Activated effector memory CD4-positive, alpha-beta T cell treated with Interleukin-2 at 50 U/mL for 16 hours (primary cell): ENCODE measurements at regions not wholly inside any gene's neighbourhood (a gene's known extent, or its start where the extent isn't known, plus 50 kb on each side); places are given as distances from the start of the nearest gene placed in this dataset.
"Not testable (repeated sequence)": the region's sequence is repeated elsewhere in the genome, so short reads cannot be mapped to it uniquely, and the experiment has no call there.

Experiments used
- DNase-seq: peaks from one replicate; pipeline ENCODE4 v3.0.0-alpha.2; 2020

DNA sequence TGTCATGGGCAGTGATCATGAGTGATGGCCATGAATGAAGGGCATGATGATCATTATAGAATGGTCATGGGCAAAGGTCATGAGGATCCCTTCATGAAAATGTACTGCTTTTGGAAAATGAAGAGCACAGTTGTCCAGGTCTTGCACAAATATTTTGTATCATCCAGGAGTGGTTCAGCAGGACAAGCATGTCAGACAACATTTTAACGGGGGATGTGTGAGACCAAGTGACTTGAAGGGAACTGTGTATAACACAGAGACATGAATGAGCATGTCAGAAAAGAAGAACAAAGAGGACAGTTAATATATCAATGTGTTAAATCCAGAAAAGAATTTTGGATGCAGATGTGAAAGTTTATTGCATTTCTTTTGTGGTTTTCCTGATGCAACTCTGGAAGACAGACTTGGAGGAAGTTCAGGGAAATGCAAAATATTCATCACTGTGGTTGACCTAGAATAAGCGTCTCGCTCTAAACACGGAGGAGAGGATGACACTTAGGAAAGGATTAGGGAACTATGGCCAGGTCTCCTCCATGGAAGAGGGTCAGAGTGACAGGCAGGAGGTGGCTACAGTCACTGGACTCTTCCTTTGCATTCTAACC lies 116.1 kb upstream of the IRX4 start:
- DNase-seq: no peak

DNA sequence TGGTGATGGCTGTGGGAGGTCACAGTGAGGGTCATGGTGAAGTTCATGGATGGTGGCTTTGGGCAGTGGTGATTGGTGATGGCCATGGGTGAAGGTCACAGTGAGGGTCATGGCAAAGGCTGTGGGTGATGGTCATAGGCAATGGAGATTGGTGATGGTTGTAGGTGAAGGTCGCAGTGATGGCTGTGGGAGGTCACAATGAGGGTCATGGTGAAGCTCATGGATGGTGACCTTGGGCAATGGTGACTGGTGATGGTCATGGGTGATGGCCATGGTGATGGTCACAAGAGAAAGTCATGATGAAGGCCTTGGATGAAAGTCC lies 115.6 kb upstream of the IRX4 start:
- no peak for DNase-seq

DNA sequence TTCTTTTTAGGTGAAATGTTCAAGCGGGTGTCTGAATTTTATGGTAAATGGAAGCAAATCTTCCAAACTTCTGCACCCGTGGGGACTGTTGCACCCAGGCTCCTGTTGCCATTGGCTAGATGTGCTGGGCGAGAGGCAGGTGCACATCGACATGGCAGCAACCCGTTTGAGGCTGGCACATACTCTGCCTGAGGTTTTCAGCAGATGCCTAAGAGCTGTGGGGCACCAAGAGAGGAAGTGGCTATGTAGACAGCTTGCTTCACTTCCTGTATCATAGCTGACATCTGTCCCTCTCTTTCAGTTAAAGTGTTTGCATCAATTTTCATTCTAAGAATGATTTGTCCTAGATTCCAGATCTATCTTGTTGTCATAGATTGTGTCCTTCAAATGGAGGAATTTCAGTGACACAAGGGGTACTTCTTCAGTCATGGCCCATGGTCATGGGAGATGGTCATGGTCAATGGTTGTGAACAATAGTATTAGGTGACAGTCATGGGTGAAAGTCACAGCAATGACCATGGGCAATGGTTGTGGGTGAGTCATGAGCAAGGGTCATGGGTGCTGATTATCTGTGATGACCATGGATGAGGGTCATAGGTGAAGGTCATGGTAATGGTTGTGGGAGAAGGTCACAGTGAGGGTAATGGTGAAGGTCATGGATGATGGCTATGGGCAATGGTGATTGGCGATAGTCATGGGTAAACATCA lies 115.1 kb upstream of the IRX4 start:
- no peak for DNase-seq

DNA sequence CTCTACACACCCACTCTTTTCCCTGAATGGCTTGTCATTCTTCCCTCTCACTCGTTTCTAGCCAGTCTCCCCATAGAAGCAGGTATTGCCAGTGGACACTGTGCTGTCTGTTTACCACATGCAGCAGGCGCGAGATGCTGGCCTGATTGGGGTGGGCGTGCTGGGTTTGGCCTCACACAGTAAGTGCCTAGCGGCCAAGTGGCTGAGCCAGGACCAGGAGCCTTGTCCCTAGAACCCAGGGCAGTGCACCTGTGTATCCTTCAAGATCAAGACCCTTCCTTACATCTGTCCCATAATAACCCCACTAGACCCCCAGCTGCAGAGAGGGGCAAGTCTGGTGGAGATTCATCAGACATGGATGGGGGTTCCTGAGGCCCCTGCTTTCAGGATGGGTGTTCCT lies 112.8 kb upstream of the IRX4 start:
- DNase-seq: no peak

DNA sequence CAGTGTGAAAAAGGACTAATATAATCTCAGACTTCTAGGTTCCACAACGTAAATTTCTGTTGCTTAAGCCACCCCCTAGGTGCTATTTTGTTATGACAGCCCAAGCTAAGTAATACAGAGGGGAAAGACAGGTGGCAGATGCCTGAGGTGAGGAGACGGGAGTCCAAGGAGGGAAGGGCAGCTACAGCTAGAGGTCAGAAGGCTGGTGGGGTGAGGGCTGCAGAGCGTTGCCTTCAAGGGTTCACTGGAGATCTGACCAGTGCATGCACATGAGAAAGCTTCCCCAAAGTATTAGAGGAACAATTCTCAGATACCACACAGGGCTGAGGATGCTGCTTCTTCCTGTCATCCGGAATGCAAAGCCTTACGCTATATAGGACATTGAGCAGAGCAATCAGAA lies 104.7 kb upstream of the IRX4 start:
- no peak for DNase-seq

DNA sequence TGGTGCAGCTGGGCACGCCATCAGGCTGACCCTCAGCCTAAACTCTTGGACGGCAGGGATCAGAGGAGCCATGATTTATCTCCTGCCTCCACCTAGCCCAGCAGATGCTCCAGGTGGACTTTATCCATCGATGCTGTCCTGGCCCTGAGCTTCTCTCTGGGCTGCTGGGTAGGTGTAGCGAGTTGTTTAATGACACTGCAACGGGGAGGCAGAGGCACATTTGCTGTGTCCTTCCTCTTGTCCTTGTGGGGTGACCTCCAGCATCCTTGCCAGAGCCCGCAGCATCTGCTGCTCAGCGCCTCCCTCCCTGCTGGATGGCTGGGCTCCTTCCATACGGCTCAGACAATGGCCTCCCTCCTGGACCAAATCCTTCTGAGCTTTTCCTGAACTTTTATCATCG lies 103.1 kb upstream of the IRX4 start:
- no peak for DNase-seq

GRCh38 chr5:1983919-1984695 lies 101.4 kb upstream of the IRX4 start:
- DNase-seq: no peak

- DNase-seq: no peak
These were observed 100.7 kb upstream of the IRX4 start for GRCh38 chr5:1983401-1983800.

DNA sequence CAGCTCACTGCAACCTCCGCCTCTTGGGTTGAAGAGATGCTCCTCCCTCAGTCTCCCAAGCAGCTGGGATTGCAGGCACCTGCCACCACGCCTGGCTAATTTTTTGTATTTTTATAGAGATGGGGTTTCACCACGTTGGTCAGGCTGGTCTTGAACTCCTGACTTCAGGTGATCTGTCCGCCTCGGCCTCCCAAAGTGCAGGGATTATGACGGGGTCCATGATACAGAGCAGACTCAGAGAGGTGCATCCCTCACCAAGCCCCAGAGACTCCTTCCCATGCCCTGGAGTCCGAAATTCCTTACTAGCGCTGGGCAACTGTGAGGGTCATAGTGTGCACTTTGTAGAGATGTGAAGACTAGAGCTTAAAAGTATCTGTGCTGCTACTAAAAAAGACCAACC lies 99.8 kb upstream of the IRX4 start:
- not testable (repeated sequence) for DNase-seq

DNA sequence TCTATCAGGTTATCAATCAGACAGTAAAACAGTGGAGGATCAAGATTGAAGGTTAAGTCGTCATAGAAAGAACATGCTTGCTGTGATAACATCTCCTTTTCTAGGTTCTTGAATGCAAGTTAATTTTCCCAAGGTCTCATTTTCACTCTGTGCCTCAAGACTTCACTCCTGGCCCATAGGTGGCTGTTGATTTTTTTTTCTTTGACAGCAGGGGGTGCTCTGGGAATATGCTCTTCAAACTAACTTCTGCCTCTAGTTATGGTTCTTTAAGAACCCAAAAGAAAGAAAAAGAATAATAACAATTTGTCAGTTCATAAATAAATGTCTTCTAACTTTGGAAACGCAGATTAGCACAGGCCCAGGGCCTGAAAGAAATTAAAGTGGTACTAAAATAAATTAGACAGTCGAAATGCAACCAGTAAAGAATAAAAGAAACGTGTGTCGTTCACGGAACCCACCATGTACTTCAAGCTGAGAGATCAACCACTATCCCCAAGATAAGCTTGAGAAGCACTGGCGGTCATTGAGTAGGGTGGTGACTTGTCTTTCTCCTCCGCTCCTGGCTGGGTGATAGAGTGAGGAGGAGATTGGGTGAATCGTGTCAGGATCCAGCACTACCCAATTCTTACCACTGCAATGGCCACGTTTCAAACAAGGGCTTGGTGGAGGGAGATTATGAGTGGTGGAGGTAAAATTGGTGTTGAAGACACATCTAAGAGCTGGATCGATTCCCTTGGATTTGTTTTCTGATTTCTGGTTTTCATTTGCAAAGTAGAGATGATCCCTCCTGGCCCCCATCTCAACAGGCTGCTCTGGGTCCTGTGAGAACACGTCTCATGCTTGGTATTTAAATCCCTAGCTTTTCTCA lies 93.4 kb upstream of the IRX4 start:
- DNase-seq: no peak

DNA sequence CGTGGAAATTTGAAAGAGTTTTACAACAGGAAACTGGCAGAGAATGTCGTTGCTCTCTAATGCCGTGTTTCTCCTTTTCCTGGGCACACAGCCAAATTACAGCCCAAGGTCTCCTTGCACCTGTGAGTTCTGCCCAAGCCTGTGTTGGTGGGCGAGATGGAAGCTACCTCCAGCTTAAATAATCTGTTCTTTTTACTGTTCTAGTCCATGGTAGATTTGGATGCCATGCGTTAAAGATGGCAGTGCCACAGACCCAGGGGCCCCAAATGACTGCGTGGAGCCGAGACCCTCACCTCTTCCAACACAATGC lies 92.6 kb upstream of the IRX4 start:
- DNase-seq: no peak

- DNase-seq: no peak
These were observed 92.0 kb upstream of the IRX4 start for GRCh38 chr5:1974501-1975405.

DNA sequence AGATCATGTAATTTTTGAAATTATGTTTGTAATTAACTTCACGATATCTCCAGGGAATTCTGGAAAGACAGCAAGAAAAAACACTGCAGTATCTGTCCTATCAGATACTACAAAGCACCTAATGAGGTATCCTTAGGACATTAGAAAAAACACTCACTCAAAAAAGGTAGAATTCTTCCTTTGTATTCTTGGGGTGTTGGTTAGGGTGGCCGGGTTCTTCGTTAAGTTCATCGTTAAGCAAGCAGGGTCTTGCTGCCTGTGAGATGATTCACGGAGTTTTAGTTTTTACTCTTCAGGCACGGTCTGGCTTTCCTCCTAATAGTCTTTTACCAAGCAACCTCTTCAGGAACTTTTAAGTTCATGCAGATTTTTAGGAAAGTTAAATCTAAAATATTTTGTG lies 91.4 kb upstream of the IRX4 start:
- DNase-seq: no peak

DNA sequence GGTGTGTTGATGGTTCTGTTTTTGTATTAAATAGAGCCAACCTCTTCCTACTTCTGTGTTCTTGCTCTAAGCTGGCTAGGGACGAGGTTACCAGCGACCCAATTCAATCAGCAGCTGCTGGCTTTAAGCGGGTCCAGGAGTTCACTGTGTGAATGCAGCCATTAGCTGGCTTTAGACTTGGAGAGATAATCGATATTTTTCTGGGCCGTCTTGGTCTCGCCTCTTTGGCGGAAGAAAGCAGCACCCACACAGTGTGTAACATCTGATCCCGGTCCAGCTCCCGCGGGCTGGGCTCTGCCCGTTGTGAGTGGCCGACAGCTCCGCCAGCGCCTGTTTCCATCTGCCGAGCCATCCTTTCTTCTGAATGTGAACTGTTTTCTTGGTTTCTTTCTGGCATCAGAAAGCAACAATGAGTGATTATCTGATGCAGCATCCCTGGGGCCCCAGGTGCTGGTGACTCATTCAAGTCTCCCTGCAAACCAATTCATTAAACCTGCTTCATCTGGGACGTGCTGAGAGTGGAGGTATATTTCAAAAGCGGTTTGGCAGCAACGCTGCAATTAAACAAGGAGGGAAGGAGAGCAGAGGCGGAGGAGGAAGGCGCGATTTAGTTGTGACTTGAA lies 90.8 kb upstream of the IRX4 start:
- no peak for DNase-seq

DNA sequence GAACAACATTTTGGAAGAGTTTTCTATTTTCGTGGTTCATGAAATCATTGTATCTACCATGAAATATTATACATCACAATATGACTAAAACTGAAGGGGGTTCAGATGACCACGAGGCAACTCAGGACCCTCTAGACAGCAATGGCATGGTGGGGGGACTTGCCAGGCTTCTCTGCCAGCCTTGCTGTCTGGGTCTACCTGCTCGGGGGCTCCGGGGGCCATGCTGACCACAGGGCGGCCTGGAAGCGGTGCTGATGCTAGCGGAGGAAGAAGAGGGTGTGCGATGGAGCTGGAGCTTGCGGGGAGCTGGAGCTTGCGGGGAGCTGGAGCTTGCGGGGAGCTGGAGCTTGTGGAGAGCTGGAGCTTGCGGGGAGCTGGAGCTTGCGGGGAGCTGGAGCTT lies 89.2 kb upstream of the IRX4 start:
- no peak for DNase-seq

- no peak for DNase-seq
These were observed 85.0 kb upstream of the IRX4 start for GRCh38 chr5:1967736-1968135.

GRCh38 chr5:1966461-1966860 lies 83.7 kb upstream of the IRX4 start:
- DNase-seq: no peak

GRCh38 chr5:1965925-1966324 lies 83.2 kb upstream of the IRX4 start:
- DNase-seq: no peak

GRCh38 chr5:1963941-1964451 lies 81.3 kb upstream of the IRX4 start:
- DNase-seq: no peak

- DNase-seq: no peak
These were observed 80.6 kb upstream of the IRX4 start for GRCh38 chr5:1963358-1963757.

DNA sequence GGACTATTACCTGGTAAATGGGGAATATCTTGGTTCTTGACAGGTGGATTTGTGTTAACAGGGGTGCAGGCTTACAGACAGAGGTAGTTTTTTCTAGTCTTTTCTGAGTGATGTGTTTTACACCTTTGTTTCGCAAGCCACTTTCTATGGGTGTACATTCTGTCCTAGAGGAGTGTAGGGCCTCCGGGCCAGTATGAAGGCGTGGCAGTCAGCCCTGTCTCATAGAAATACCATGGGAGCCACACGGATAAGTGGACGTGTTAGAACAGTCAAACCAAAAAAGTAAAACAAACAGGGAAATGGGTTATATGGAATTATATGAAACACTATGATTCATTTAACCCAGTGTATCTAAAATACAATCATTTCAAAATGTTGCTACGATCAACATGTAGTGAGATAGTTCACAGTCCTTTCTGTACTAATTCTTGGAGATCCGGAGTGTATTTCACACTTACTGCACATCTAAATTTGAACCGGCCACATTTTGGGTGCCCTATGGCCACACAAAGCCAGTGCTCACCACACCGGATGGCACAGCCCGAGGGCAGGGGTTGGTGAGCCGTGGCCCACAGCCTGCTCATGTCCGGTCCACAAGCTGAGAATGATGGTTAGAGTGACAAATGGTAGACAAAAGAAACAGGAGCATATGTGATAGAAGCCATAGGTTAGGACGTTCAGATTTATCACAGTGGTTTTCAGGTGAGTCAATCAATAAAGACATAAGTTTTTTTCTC lies 80.1 kb upstream of the IRX4 start:
- DNase-seq: no peak
